Stomach (tissue), 4 donors: ENCODE measurements at regions not wholly inside any gene's neighbourhood (a gene's known extent, or its start where the extent isn't known, plus 50 kb on each side); places are given as distances from the start of the nearest gene placed in this dataset.

Experiments
- EP300 ChIP-seq: sonication (generic); formaldehyde crosslinking; IDR thresholded peaks from one replicate; pipeline ENCODE4 v1.6.1; 2017; ENCODE audit warnings: antibody characterized with exemption
- POLR2A ChIP-seq, 4 donors: fragments of 450-650 bp; IDR thresholded peaks; one replicate each; pipeline ENCODE4 v1.6.1; 2016; ENCODE audit warnings: antibody characterized with exemption in 4 of 4, control low read depth in 2 of 4, mild to moderate bottlenecking in 1 of 4, moderate library complexity in 1 of 4
- POLR2AphosphoS5 ChIP-seq, 3 donors: sonication (generic); formaldehyde crosslinking; IDR thresholded peaks; one replicate each; pipeline ENCODE4 v1.6.1; 2016; ENCODE audit warnings: antibody characterized with exemption in 3 of 3
- TF ChIP-seq, protein P1 (sequence below), 7 experiments: fragments of 450-650 bp in 4 of 7; fragments of 200-600 bp in 3 of 7; sonication (generic) in 3 of 7; IDR thresholded peaks; one replicate each; pipeline ENCODE4 v1.5.1; 2016 to 2019; ENCODE audit warnings: antibody characterized with exemption in 7 of 7, control low read depth in 2 of 7, mild to moderate bottlenecking in 1 of 7

GRCh38 chr4:57195622-57196021 is 85.4 kb upstream of the IGFBP7 start:
- no peak for TF ChIP-seq POLR2A (IDR thresholded peaks at IDR 0.05)
- TF ChIP-seq, protein P1, sequence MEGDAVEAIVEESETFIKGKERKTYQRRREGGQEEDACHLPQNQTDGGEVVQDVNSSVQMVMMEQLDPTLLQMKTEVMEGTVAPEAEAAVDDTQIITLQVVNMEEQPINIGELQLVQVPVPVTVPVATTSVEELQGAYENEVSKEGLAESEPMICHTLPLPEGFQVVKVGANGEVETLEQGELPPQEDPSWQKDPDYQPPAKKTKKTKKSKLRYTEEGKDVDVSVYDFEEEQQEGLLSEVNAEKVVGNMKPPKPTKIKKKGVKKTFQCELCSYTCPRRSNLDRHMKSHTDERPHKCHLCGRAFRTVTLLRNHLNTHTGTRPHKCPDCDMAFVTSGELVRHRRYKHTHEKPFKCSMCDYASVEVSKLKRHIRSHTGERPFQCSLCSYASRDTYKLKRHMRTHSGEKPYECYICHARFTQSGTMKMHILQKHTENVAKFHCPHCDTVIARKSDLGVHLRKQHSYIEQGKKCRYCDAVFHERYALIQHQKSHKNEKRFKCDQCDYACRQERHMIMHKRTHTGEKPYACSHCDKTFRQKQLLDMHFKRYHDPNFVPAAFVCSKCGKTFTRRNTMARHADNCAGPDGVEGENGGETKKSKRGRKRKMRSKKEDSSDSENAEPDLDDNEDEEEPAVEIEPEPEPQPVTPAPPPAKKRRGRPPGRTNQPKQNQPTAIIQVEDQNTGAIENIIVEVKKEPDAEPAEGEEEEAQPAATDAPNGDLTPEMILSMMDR (IDR thresholded peaks at IDR 0.05) = no peak
- TF ChIP-seq POLR2AphosphoS5 (IDR thresholded peaks at IDR 0.05) = no peak
- no peak for TF ChIP-seq EP300
